ENCODE measurements at regions not wholly inside any gene's neighbourhood (a gene's known extent, or its start where the extent isn't known, plus 50 kb on each side); places are given as distances from the start of the nearest gene placed in this dataset.

- Histone ChIP-seq H3K79me2 (ENCODE audit: control insufficient read depth, insufficient read depth, low read length) (no peaks in the 10 kb centered on the region), H2AFZ (ENCODE audit: low read depth, low read length) (no peak overlapping the region), H3K27me3 (ENCODE audit: control insufficient read depth in 2 of 2, insufficient read depth in 2 of 2, low read length in 2 of 2) (no peaks in the 10 kb centered on the region), H3K36me3 (ENCODE audit: control insufficient read depth in 2 of 2, extremely low read depth in 1 of 2, insufficient read depth in 2 of 2, low read length in 2 of 2) (no peaks in the 10 kb centered on the region), H3K4me3 (replicated peaks in 1 of 3; ENCODE audit: insufficient read depth in 1 of 3, low read depth in 1 of 3, low read length in 3 of 3) (no peak overlapping the region), H3K9ac (replicated peaks; ENCODE audit: extremely low read depth, insufficient read depth, low read length) (no peak overlapping the region), H4K20me1 (replicated peaks; ENCODE audit: control insufficient read depth, extremely low read depth, insufficient read depth, low read length) (no peaks in the 10 kb centered on the region), H3K4me2 (ENCODE audit: insufficient read depth, low read length) (no peak overlapping the region), H3K9me3 (replicated peaks; ENCODE audit: control insufficient read depth, insufficient read depth, low read length) (no peaks in the 10 kb centered on the region), H3K27ac (ENCODE audit: insufficient read depth, low read depth, low read length) (no peak overlapping the region), H3K9me1 (replicated peaks; ENCODE audit: control insufficient read depth, extremely low read depth, insufficient read depth, low read length) (no peaks in the 10 kb centered on the region), H3K4me1 (ENCODE audit: control insufficient read depth, extremely low read depth, insufficient read depth, low read length) (no peaks in the 10 kb centered on the region)
- intact Hi-C loops (cut with micrococcal nuclease) (no loop called here), dilution Hi-C loops (cut with MboI; ENCODE audit: extremely low pct_ligation_motif_present, low sequenced_read_pairs) (no loop called here)
- no TSS peak for BruUV-seq (replicated peaks)
- no peak for DNase-seq (ENCODE audit: low read depth, low spot score)
- ChIA-PET POLR2A (no interaction called here), CTCF (no interaction called here)
- FAIRE-seq: no peak
- TF ChIP-seq FOS (IDR thresholded peaks at IDR 0.05; ENCODE audit: borderline replicate concordance, insufficient read depth, low read length) (no peak), EZH2 (IDR thresholded peaks at IDR 0.05; ENCODE audit: borderline replicate concordance, low read depth, low read length, severe bottlenecking) (no peak), GATA2 (IDR thresholded peaks at IDR 0.05; ENCODE audit: insufficient read depth, insufficient read length, low read depth, low read length) (no peak), MYC (IDR thresholded peaks at IDR 0.05; ENCODE audit: low read depth, low read length) (no peak), POLR2AphosphoS5 (IDR thresholded peaks at IDR 0.05; ENCODE audit: insufficient read depth, low read depth, low read length) (no peak), POLR2A (IDR thresholded peaks at IDR 0.05; ENCODE audit: low read depth, low read length) (no peak), CTCF (IDR thresholded peaks at IDR 0.05; ENCODE audit: extremely low read depth in 1 of 2, insufficient read depth in 1 of 2, low read depth in 1 of 2, low read length in 2 of 2) (no peak)
Measured at GRCh38 chr4:126124818-126125217, 810.1 kb downstream of the FAT4 start.

- CTCF ChIA-PET: no interaction called here
- intact Hi-C loops (cut with micrococcal nuclease) (no loop called here), dilution Hi-C loops (cut with MboI; ENCODE audit: extremely low pct_ligation_motif_present, low sequenced_read_pairs) (no loop called here)
- POLR2A ChIA-PET: no interaction called here
- H3K36me3 ChIP-seq (ENCODE audit: control insufficient read depth in 2 of 2, extremely low read depth in 1 of 2, insufficient read depth in 2 of 2, low read length in 2 of 2): no peaks in the 10 kb centered on the region
- no peak overlapping the region for H3K27ac ChIP-seq (ENCODE audit: insufficient read depth, low read depth, low read length)
- TF ChIP-seq POLR2AphosphoS5 (IDR thresholded peaks at IDR 0.05; ENCODE audit: insufficient read depth, low read depth, low read length): no peak
- no peak for TF ChIP-seq EZH2 (IDR thresholded peaks at IDR 0.05; ENCODE audit: borderline replicate concordance, low read depth, low read length, severe bottlenecking)
- no peak for TF ChIP-seq GATA2 (IDR thresholded peaks at IDR 0.05; ENCODE audit: insufficient read depth, insufficient read length, low read depth, low read length)
- no peak for TF ChIP-seq POLR2A (IDR thresholded peaks at IDR 0.05; ENCODE audit: low read depth, low read length)
- TF ChIP-seq FOS (IDR thresholded peaks at IDR 0.05; ENCODE audit: borderline replicate concordance, insufficient read depth, low read length): no peak
- no peak for TF ChIP-seq MYC (IDR thresholded peaks at IDR 0.05; ENCODE audit: low read depth, low read length)
- TF ChIP-seq MAX (IDR thresholded peaks at IDR 0.05; ENCODE audit: insufficient read depth, insufficient read length): no peak
- no peak for TF ChIP-seq JUN (IDR thresholded peaks at IDR 0.05; ENCODE audit: borderline replicate concordance, insufficient read depth, insufficient read length, low read depth)
- TF ChIP-seq CTCF (IDR thresholded peaks at IDR 0.05; ENCODE audit: extremely low read depth in 1 of 2, insufficient read depth in 1 of 2, low read depth in 1 of 2, low read length in 2 of 2): no peak
- H3K4me3 ChIP-seq (replicated peaks in 1 of 3; ENCODE audit: insufficient read depth in 1 of 3, low read depth in 1 of 3, low read length in 3 of 3): no peak overlapping the region
- H2AFZ ChIP-seq (ENCODE audit: low read depth, low read length): no peak overlapping the region
- H3K4me1 ChIP-seq (ENCODE audit: control insufficient read depth, extremely low read depth, insufficient read depth, low read length): no peaks in the 10 kb centered on the region
- H3K27me3 ChIP-seq (ENCODE audit: control insufficient read depth in 2 of 2, insufficient read depth in 2 of 2, low read length in 2 of 2): no peaks in the 10 kb centered on the region
- H3K9me1 ChIP-seq (replicated peaks; ENCODE audit: control insufficient read depth, extremely low read depth, insufficient read depth, low read length): no peaks in the 10 kb centered on the region
- DNase-seq (ENCODE audit: low read depth, low spot score) (no peak), FAIRE-seq (no peak)
- H3K9me3 ChIP-seq (replicated peaks; ENCODE audit: control insufficient read depth, insufficient read depth, low read length): no peaks in the 10 kb centered on the region
- H3K9ac ChIP-seq (replicated peaks; ENCODE audit: extremely low read depth, insufficient read depth, low read length): no peak overlapping the region
- H3K4me2 ChIP-seq (ENCODE audit: insufficient read depth, low read length): no peak overlapping the region
- no peaks in the 10 kb centered on the region for H4K20me1 ChIP-seq (replicated peaks; ENCODE audit: control insufficient read depth, extremely low read depth, insufficient read depth, low read length)
- no TSS peak for BruUV-seq (replicated peaks)
- no peaks in the 10 kb centered on the region for H3K79me2 ChIP-seq (ENCODE audit: control insufficient read depth, insufficient read depth, low read length)
Measured at GRCh38 chr4:126130215-126130614, 815.5 kb downstream of the FAT4 start.
